ENCODE measurements at regions not wholly inside any gene's neighbourhood (a gene's known extent, or its start where the extent isn't known, plus 50 kb on each side); places are given as distances from the start of the nearest gene placed in this dataset.

- TF ChIP-seq, protein P1, sequence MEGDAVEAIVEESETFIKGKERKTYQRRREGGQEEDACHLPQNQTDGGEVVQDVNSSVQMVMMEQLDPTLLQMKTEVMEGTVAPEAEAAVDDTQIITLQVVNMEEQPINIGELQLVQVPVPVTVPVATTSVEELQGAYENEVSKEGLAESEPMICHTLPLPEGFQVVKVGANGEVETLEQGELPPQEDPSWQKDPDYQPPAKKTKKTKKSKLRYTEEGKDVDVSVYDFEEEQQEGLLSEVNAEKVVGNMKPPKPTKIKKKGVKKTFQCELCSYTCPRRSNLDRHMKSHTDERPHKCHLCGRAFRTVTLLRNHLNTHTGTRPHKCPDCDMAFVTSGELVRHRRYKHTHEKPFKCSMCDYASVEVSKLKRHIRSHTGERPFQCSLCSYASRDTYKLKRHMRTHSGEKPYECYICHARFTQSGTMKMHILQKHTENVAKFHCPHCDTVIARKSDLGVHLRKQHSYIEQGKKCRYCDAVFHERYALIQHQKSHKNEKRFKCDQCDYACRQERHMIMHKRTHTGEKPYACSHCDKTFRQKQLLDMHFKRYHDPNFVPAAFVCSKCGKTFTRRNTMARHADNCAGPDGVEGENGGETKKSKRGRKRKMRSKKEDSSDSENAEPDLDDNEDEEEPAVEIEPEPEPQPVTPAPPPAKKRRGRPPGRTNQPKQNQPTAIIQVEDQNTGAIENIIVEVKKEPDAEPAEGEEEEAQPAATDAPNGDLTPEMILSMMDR (IDR thresholded peaks at IDR 0.05): no peak
- TF ChIP-seq POLR2A (IDR thresholded peaks at IDR 0.05): no peak
These were observed 615.3 kb downstream of the BCL11A start for GRCh38 chr2:59938181-59938580.

Data from Peyer's patch (tissue), 4 donors.